PC-3 (cell line): ENCODE measurements at regions not wholly inside any gene's neighbourhood (a gene's known extent, or its start where the extent isn't known, plus 50 kb on each side); places are given as distances from the start of the nearest gene placed in this dataset.
A peak's percentile ranks its signal among the peaks of the same experiment; 100 is the strongest.

Experiments used
- ATAC-seq: fragments of 200-7000 bp; cut with Tn5 transposase; 2 replicates; pipeline ENCODE4 v1.9.1; 2020; ENCODE audit warnings: mild to moderate bottlenecking, moderate library complexity
- BruUV-seq: library from RNA; stranded (reverse); fragments of 400-500 nt; replicated peaks from 2 replicates; lab custom pipeline; 2021; lab: Mats Ljungman, UMichigan
- CTCF ChIA-PET: fragments of 300-600 bp; sonication (Branson Sonifier 250); formaldehyde crosslinking; loops from one replicate; lab custom pipeline; 2022; ENCODE audit warnings: antibody characterized with exemption; lab: Charles Lee
- POLR2A ChIA-PET: fragments of 300-600 bp; sonication (Branson Sonifier 250); formaldehyde crosslinking; loops from one replicate; lab custom pipeline; 2022; ENCODE audit warnings: antibody characterized with exemption; ENCODE audit not compliant: unreplicated experiment; lab: Charles Lee
- DNase-seq: peaks from one replicate; pipeline ENCODE4 v3.0.0-alpha.2; 2015
- H2AFZ ChIP-seq: fragments of 300-600 bp; sonication (generic); 2 replicates; pipeline ENCODE4 v1.6.0; 2016; ENCODE audit warnings: antibody characterized with exemption, low read length
- H3F3A ChIP-seq: fragments of 300-600 bp; sonication (generic); one replicate; pipeline ENCODE4 v1.6.0; 2017; ENCODE audit warnings: antibody characterized with exemption, low read length, control low read depth, mild to moderate bottlenecking; ENCODE audit not compliant: unreplicated experiment
- H3K27ac ChIP-seq: fragments of 300-600 bp; sonication (generic); 2 replicates; pipeline ENCODE4 v1.5.1; 2016; ENCODE audit warnings: mild to moderate bottlenecking, low read length
- H3K27me3 ChIP-seq: fragments of 300-600 bp; sonication (generic); 2 replicates; pipeline ENCODE4 v1.6.1; 2016; ENCODE audit warnings: low read length, mixed read lengths
- H3K36me3 ChIP-seq: fragments of 300-600 bp; sonication (generic); 2 replicates; pipeline ENCODE4 v1.6.1; 2016; ENCODE audit warnings: low read depth, mixed run types, low read length, mixed read lengths
- H3K4me1 ChIP-seq: fragments of 300-600 bp; sonication (generic); 2 replicates; pipeline ENCODE4 v1.5.1; 2016; ENCODE audit warnings: low read length; ENCODE audit not compliant: insufficient read depth
- H3K4me2 ChIP-seq: fragments of 300-600 bp; sonication (generic); 2 replicates; pipeline ENCODE4 v1.6.0; 2016; ENCODE audit warnings: low read length
- H3K4me3 ChIP-seq: fragments of 300-600 bp; sonication (generic); 2 replicates; pipeline ENCODE4 v1.5.1; 2016; ENCODE audit warnings: mild to moderate bottlenecking, low read length, mixed read lengths
- H3K79me2 ChIP-seq: fragments of 300-600 bp; sonication (generic); 2 replicates; pipeline ENCODE4 v1.6.1; 2017; ENCODE audit warnings: low read length, mixed read lengths
- H3K9ac ChIP-seq: fragments of 300-600 bp; sonication (generic); 2 replicates; pipeline ENCODE4 v1.6.0; 2016; ENCODE audit warnings: mild to moderate bottlenecking, low read length
- H3K9me2 ChIP-seq: fragments of 300-600 bp; sonication (generic); replicated peaks from 2 replicates; pipeline ENCODE4 v1.6.1; 2016; ENCODE audit warnings: mixed run types, low read length, mixed read lengths
- H3K9me3 ChIP-seq: fragments of 300-600 bp; sonication (generic); 2 replicates; pipeline ENCODE4 v1.6.1; 2016; ENCODE audit warnings: low read length, mixed read lengths
- H4K20me1 ChIP-seq: fragments of 300-600 bp; sonication (generic); 2 replicates; pipeline ENCODE4 v1.6.1; 2016; ENCODE audit warnings: low read length, mixed read lengths
- CTCF ChIP-seq: fragments of 300-600 bp; sonication (generic); conservative IDR thresholded peaks from 2 replicates; pipeline ENCODE4 v1.5.1; 2017; ENCODE audit warnings: antibody characterized with exemption, low read depth, mild to moderate bottlenecking, low read length
- EZH2 ChIP-seq: fragments of 300-600 bp; sonication (generic); IDR thresholded peaks from one replicate; pipeline ENCODE4 v1.6.1; 2017; ENCODE audit warnings: antibody characterized with exemption, mild to moderate bottlenecking, low read length; ENCODE audit not compliant: unreplicated experiment
- EZH2phosphoT487 ChIP-seq: fragments of 300-600 bp; sonication (generic); IDR thresholded peaks from 2 replicates; pipeline ENCODE4 v1.6.1; 2018; ENCODE audit warnings: mild to moderate bottlenecking, antibody characterized with exemption, low read length, borderline replicate concordance
- intact Hi-C: fragments of 100-400 bp; cut with micrococcal nuclease; formaldehyde crosslinking; loops from 2 replicates; pipeline ENCODE4 v1.9.0; 2023

GRCh38 chr13:50677258-50677657 is 166.2 kb downstream of the DLEU7 start:
- Histone ChIP-seq H3K9ac (no peak overlapping the region), H3K27ac (peak overlapping the region; percentile 47), H3K4me2 (peak overlapping the region; percentile 26; the same call in 1 of the 2 replicates), H3K9me3 (no peaks in the 10 kb centered on the region), H2AFZ (no peak overlapping the region), H3K4me1 (peaks cover 32% of the 10 kb centered on the region), H3F3A (no peaks in the 10 kb centered on the region), H3K9me2 (no peaks in the 10 kb centered on the region), H3K36me3 (no peaks in the 10 kb centered on the region), H4K20me1 (no peaks in the 10 kb centered on the region), H3K27me3 (no peaks in the 10 kb centered on the region), H3K4me3 (no peak overlapping the region), H3K79me2 (no peaks in the 10 kb centered on the region)
- ChIA-PET POLR2A (no interaction called here), CTCF (interaction anchor here (0.6 kb wide), 1 partner anchor 599 kb away, joined by 5 read pairs; no protein-coding TSS in a partner anchor)
- TF ChIP-seq EZH2, result no peak
- no peak for TF ChIP-seq CTCF
- TF ChIP-seq EZH2phosphoT487, result no peak
- no TSS peak for BruUV-seq
- ATAC-seq, result no peak
- no peak for DNase-seq
- intact Hi-C loops, result no loop called here

- H3K9ac ChIP-seq, result no peak overlapping the region
- H3K9me3 ChIP-seq, result no peaks in the 10 kb centered on the region
- H3K79me2 ChIP-seq, result no peaks in the 10 kb centered on the region
- POLR2A ChIA-PET, result no interaction called here
- no peaks in the 10 kb centered on the region for H3K27me3 ChIP-seq
- CTCF ChIA-PET, result no interaction called here
- intact Hi-C loops, result no loop called here
- peak; percentile 37 for DNase-seq
- H3K9me2 ChIP-seq, result no peaks in the 10 kb centered on the region
- no peak for TF ChIP-seq EZH2phosphoT487
- no peaks in the 10 kb centered on the region for H3K36me3 ChIP-seq
- BruUV-seq, result no TSS peak
- no peaks in the 10 kb centered on the region for H4K20me1 ChIP-seq
- H2AFZ ChIP-seq, result no peak overlapping the region
- peak overlapping the region; percentile 34; the same call in 1 of the 2 replicates for H3K27ac ChIP-seq
- H3K4me2 ChIP-seq, result no peak overlapping the region
- no peak overlapping the region for H3K4me3 ChIP-seq
- H3K4me1 ChIP-seq, result peaks cover 30% of the 10 kb centered on the region
- H3F3A ChIP-seq, result no peaks in the 10 kb centered on the region
- no peak for ATAC-seq
Observed at GRCh38 chr13:50677687-50678463, 165.6 kb downstream of the DLEU7 start.

GRCh38 chr13:50678464-50679162 is 164.9 kb downstream of the DLEU7 start:
- Histone ChIP-seq H2AFZ (no peak overlapping the region), H3K9me2 (no peaks in the 10 kb centered on the region), H3K27ac (peak overlapping the region; percentile 34; the same call in 1 of the 2 replicates), H3K9me3 (no peaks in the 10 kb centered on the region), H3K4me1 (peaks cover 30% of the 10 kb centered on the region), H4K20me1 (no peaks in the 10 kb centered on the region), H3K4me3 (no peak overlapping the region), H3K79me2 (no peaks in the 10 kb centered on the region), H3F3A (no peaks in the 10 kb centered on the region), H3K27me3 (no peaks in the 10 kb centered on the region), H3K9ac (no peak overlapping the region), H3K4me2 (no peak overlapping the region), H3K36me3 (no peaks in the 10 kb centered on the region)
- DNase-seq, result peak; percentile 52
- ATAC-seq, result no peak
- CTCF ChIA-PET, result no interaction called here
- no TSS peak for BruUV-seq
- TF ChIP-seq EZH2, result no peak
- no peak for TF ChIP-seq EZH2phosphoT487
- TF ChIP-seq CTCF, result no peak
- intact Hi-C loops, result no loop called here
- POLR2A ChIA-PET, result no interaction called here
